Astrocyte of the spinal cord (primary cell): ENCODE measurements at regions not wholly inside any gene's neighbourhood (a gene's known extent, or its start where the extent isn't known, plus 50 kb on each side); places are given as distances from the start of the nearest gene placed in this dataset.

Experiments
- DNase-seq: peaks from one replicate; pipeline ENCODE4 v3.0.0; 2011; ENCODE audit warnings: low read depth, low spot score
- H3K4me3 ChIP-seq: 2 replicates; pipeline ENCODE4 v1.5.1; 2011; ENCODE audit warnings: low read depth, mild to moderate bottlenecking, low read length, moderate library complexity
- in situ Hi-C: cut with HindIII; loops from 2 replicates; pipeline ENCODE4 v1.10.0; 2017; ENCODE audit warnings: low sequenced_read_pairs
- TF ChIP-seq, protein P1 (sequence below): IDR thresholded peaks from 2 replicates; pipeline ENCODE4 v1.5.1; 2012; ENCODE audit warnings: low read depth, mild to moderate bottlenecking, low read length, inconsistent platforms

DNA sequence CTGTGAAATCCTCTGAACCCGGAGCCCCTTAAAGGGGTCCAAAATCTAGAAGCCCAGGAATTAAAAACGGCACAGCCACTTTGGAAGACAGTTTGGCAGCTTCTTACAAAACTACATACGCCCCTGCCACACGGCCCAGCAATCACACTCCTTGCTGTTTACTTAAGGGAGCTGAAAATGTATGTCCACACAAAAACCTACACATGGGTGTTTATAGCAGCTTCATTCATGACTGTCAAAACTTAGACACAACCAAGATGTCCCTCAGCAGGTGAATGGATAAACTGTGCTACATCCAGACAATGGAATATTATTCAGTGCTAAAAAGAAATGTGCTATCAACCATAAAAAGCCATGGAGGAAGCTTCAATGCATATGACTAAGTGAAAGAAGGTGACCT lies 162.5 kb downstream of the NUP210 start:
- TF ChIP-seq, protein P1, sequence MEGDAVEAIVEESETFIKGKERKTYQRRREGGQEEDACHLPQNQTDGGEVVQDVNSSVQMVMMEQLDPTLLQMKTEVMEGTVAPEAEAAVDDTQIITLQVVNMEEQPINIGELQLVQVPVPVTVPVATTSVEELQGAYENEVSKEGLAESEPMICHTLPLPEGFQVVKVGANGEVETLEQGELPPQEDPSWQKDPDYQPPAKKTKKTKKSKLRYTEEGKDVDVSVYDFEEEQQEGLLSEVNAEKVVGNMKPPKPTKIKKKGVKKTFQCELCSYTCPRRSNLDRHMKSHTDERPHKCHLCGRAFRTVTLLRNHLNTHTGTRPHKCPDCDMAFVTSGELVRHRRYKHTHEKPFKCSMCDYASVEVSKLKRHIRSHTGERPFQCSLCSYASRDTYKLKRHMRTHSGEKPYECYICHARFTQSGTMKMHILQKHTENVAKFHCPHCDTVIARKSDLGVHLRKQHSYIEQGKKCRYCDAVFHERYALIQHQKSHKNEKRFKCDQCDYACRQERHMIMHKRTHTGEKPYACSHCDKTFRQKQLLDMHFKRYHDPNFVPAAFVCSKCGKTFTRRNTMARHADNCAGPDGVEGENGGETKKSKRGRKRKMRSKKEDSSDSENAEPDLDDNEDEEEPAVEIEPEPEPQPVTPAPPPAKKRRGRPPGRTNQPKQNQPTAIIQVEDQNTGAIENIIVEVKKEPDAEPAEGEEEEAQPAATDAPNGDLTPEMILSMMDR: no peak
- in situ Hi-C loops: no loop called here
- H3K4me3 ChIP-seq: no peak overlapping the region
- no peak for DNase-seq

DNA sequence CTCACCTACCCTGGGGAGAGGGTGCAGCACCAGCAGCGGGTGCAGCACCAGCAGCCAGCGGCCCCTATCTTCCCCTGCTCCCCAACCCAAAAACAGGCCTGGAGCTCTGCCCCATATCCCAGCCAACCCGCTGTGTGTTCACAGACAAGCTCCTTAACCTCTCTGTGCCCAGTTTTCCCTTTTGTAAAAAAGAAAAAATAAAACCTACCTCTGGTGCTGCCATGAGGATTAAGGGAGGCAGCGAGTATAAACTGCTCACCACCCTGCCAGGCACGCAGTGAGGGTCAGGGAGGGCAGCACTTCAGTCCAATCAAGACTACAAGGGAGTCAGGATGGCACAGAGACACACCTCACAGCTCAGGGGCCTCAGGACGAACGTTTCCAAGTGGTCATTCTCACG lies 163.3 kb downstream of the NUP210 start:
- TF ChIP-seq, protein P1: no peak
- no peak overlapping the region for H3K4me3 ChIP-seq
- DNase-seq: no peak
- in situ Hi-C loops: no loop called here

DNA sequence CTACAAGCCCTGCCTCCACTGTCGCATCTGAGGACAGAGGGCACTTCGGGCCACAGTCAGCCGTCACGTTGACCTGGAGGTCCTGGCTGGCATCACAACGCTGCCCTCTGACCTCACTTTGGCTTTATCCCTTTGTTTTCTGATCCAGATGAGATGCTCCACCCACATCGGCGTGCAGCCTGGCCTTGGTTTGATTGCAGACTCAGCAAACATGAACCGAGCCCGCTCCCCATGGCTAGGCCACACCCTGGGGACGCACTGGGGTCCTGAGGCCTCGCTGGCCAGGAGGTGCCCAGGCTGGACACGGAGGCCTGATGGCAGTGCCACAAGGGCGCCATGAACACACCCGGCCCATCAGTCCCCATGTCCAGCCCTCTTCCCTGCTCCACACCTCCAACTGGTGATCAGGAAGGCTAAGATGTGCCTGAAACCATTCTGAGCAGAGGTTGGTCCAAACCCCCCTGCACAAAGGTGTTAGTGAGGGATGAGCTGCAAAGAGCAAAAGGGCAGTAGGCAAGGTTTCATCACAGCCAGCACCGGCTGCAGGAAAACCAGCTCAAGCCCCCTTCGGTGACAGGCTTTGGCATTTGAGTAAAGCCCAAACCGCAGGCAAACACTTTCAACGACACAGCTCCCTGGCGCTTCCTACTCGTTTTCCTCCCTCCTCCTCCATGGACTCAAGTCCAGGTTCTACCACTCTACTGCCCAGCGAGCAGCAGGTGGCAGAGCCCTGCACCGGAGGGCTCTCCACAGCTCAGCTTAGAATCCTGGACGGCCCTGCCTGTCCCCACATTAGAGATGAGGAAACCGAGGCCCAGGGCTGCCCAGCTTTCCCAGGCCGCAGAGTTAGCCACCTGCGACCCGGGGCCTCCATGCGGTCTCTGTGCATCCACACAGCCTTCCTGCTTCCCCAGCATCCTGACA lies 165.8 kb downstream of the NUP210 start:
- DNase-seq: no peak
- TF ChIP-seq, protein P1: no peak
- in situ Hi-C loops: no loop called here
- no peak overlapping the region for H3K4me3 ChIP-seq

DNA sequence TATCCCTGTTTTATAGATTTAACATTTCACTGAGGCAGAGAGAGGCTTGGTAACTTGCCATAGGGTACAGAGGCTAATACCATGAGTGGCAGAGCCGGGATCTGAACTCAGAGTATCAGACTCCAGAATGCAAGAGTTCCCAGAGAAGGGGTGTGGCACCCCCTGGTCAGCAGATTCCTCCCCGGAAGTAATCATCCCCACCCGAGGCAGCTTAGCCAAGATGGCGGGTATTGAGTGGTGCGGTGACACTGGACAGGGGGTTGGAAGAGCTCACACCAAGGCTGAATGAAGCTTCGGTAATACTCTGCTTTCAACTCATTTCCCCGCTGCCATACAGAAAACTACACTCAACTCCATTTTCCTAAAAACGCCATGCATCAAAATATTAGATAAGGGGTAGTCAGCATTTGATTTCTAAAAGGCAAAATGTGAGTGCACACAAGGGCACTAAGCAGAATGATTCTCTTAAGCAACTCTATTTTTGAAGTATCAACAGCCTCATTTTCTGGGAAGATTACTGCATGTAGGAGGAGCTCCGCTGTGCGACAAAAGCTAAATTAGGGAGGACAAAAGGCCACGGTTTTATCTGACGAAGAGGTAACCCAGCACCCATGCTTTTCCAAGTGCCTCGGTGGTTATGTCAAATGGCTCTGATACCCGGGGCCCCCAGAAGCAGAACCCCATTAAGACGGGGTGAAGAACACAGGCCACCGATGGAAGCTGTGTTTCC lies 166.7 kb downstream of the NUP210 start:
- no peak for DNase-seq
- in situ Hi-C loops: no loop called here
- no peak overlapping the region for H3K4me3 ChIP-seq
- TF ChIP-seq, protein P1: no peak

DNA sequence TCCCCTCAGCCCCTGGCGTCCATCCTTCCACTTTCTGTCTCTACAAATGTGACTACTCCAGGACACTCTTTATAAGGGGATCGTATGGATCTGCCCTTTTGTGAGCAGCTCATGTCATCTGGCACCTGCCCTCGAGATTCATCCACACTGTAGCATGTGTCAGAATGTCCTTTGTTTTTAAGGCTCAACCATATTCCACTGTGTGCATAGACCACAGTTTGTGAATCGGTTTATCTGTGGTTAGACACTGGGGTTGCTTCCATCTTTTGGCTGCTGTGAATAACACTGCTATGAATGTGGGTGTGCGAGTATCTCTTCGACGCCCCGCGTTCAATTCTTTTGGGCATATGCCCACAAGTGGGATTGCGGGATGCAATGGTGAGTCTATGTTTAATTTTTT lies 167.9 kb downstream of the NUP210 start:
- in situ Hi-C loops: no loop called here

DNA sequence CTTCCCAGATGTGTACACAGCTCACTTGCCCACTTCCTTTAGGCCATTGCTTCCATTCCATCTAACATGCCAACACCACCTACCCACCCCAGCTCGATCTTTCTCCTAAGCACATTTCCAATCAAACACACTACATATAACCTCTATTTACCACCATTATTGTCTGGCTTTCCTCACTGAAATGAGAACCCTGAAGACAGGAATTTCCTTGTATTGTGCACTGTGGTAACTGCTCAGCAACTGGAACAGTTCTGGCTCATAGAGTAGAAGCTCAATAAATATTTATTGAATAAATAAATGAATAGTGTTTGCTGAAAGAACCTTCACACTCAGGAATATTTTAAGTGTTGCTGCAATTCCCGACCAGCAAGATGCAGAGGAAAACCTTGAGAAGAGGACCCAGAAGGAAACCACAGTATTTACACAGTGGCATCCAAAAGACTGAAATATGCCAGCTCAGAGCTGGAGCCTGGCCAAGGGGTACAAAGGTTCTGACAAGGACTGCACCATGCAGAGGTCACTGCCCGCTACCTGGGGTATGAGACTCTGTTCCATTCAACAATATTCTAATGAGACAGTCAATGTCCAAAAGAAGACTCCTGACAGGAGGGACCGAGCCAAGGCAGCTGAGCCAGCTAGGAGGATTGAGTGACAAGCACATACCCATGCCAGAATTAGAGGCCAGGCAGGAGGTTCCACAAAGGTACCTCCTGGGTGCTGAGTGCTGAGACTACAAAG lies 168.8 kb downstream of the NUP210 start:
- in situ Hi-C loops: no loop called here
- DNase-seq: no peak
- H3K4me3 ChIP-seq: no peak overlapping the region
- TF ChIP-seq, protein P1: no peak

More for the DNA sequence above, 167.9 kb downstream of the NUP210 start:
- no peak overlapping the region for H3K4me3 ChIP-seq
- TF ChIP-seq, protein P1: no peak
- no peak for DNase-seq
